ENCODE measurements at regions not wholly inside any gene's neighbourhood (a gene's known extent, or its start where the extent isn't known, plus 50 kb on each side); places are given as distances from the start of the nearest gene placed in this dataset.

GRCh38 chr19:28960586-28960985 is 252.4 kb downstream of the UQCRFS1 start:
- TF ChIP-seq CTCF (conservative IDR thresholded peaks at IDR 0.05) (no peak), EZH2 (IDR thresholded peaks at IDR 0.05; ENCODE audit: low read depth) (no peak)

Measured in PC-9 (cell line).